ENCODE measurements at regions not wholly inside any gene's neighbourhood (a gene's known extent, or its start where the extent isn't known, plus 50 kb on each side); places are given as distances from the start of the nearest gene placed in this dataset.

- Histone ChIP-seq H3K4me1 (ENCODE audit: control insufficient read depth in 2 of 3, insufficient read depth in 2 of 3, low read depth in 1 of 3, low read length in 3 of 3) (peaks cover 0 to 7% (median 0%) of the 10 kb centered on the region in 3 donors), H3K36me3 (ENCODE audit: control insufficient read depth in 2 of 3, insufficient read depth in 3 of 3, low read length in 3 of 3) (no peaks in the 10 kb centered on the region), H3K27me3 (ENCODE audit: control insufficient read depth, insufficient read depth, low read length) (no peaks in the 10 kb centered on the region), H3K27ac (ENCODE audit: low read depth in 2 of 2, low read length in 2 of 2) (peak overlapping the region in 1 of 2 donors; percentile 26), H3K9ac (ENCODE audit: low read length in 3 of 3) (no peak overlapping the region), H3K9me3 (ENCODE audit: control insufficient read depth in 2 of 3, insufficient read depth in 1 of 3, low read length in 3 of 3) (no peaks in the 10 kb centered on the region), H3K4me3 (ENCODE audit: low read length in 3 of 3) (no peak overlapping the region)
- intact Hi-C loops (cut with DNase I) = no loop called here
- no peak for FAIRE-seq
- no peak for TF ChIP-seq CTCF (IDR thresholded peaks at IDR 0.05; ENCODE audit: borderline replicate concordance, extremely low read depth, insufficient read depth)
- DNase-seq = peak in 1 of 5 donors; percentile 33
Observed at GRCh38 chr10:124232686-124233545, 139.5 kb upstream of the CHST15 start.

GRCh38 chr10:124231168-124232155 is 138.1 kb upstream of the CHST15 start:
- H3K36me3 ChIP-seq (ENCODE audit: control insufficient read depth in 2 of 3, insufficient read depth in 3 of 3, low read length in 3 of 3) = no peaks in the 10 kb centered on the region
- H3K27me3 ChIP-seq (ENCODE audit: control insufficient read depth, insufficient read depth, low read length) = no peaks in the 10 kb centered on the region
- DNase-seq (no peak), FAIRE-seq (no peak)
- H3K9ac ChIP-seq (ENCODE audit: low read length in 3 of 3) = no peak overlapping the region
- H3K27ac ChIP-seq (ENCODE audit: low read depth in 2 of 2, low read length in 2 of 2) = no peak overlapping the region
- H3K4me1 ChIP-seq (ENCODE audit: control insufficient read depth in 2 of 3, insufficient read depth in 2 of 3, low read depth in 1 of 3, low read length in 3 of 3) = peaks cover 0 to 7% (median 0%) of the 10 kb centered on the region in 3 donors
- H3K4me3 ChIP-seq (ENCODE audit: low read length in 3 of 3) = no peak overlapping the region
- intact Hi-C loops (cut with DNase I) = no loop called here
- H3K9me3 ChIP-seq (ENCODE audit: control insufficient read depth in 2 of 3, insufficient read depth in 1 of 3, low read length in 3 of 3) = peaks cover 0 to 2% (median 0%) of the 10 kb centered on the region in 3 donors
- no peak for TF ChIP-seq CTCF (IDR thresholded peaks at IDR 0.05; ENCODE audit: borderline replicate concordance, extremely low read depth, insufficient read depth)

- DNase-seq = no peak
- intact Hi-C loops (cut with DNase I) = no loop called here
- FAIRE-seq = no peak
- H3K27me3 ChIP-seq (ENCODE audit: control insufficient read depth, insufficient read depth, low read length) = no peaks in the 10 kb centered on the region
- no peaks in the 10 kb centered on the region for H3K36me3 ChIP-seq (ENCODE audit: control insufficient read depth in 2 of 3, insufficient read depth in 3 of 3, low read length in 3 of 3)
- H3K9me3 ChIP-seq (ENCODE audit: control insufficient read depth in 2 of 3, insufficient read depth in 1 of 3, low read length in 3 of 3) = peaks cover 0 to 5% (median 0%) of the 10 kb centered on the region in 3 donors
- no peak for TF ChIP-seq CTCF (IDR thresholded peaks at IDR 0.05; ENCODE audit: borderline replicate concordance, extremely low read depth, insufficient read depth)
- H3K27ac ChIP-seq (ENCODE audit: low read depth in 2 of 2, low read length in 2 of 2) = no peak overlapping the region
- H3K4me3 ChIP-seq (ENCODE audit: low read length in 3 of 3) = peak overlapping the region in 1 of 3 donors; percentile 22
- peaks cover 0 to 7% (median 0%) of the 10 kb centered on the region in 3 donors for H3K4me1 ChIP-seq (ENCODE audit: control insufficient read depth in 2 of 3, insufficient read depth in 2 of 3, low read depth in 1 of 3, low read length in 3 of 3)
- H3K9ac ChIP-seq (ENCODE audit: low read length in 3 of 3) = no peak overlapping the region
Observed at GRCh38 chr10:124230635-124231167, 137.3 kb upstream of the CHST15 start.

Data from kidney (tissue), 13 donors.